Dedifferentiated amniotic fluid mesenchymal stem cell (primary cell): ENCODE measurements at regions not wholly inside any gene's neighbourhood (a gene's known extent, or its start where the extent isn't known, plus 50 kb on each side); places are given as distances from the start of the nearest gene placed in this dataset.
A peak's percentile ranks its signal among the peaks of the same experiment; 100 is the strongest.
"Not testable (repeated sequence)": the region's sequence is repeated elsewhere in the genome, so short reads cannot be mapped to it uniquely, and the experiment has no call there.

ENCODE experiments used
- DNase-seq: peaks from one replicate; pipeline ENCODE4 v3.0.0-alpha.2; 2016; ENCODE audit errors: extremely low spot score

GRCh38 chr6:140844167-140844566 lies 1288.6 kb upstream of the GJE1 start:
- DNase-seq = no peak

- no peak for DNase-seq
Measured at GRCh38 chr6:140833408-140833807, 1299.3 kb upstream of the GJE1 start.

- DNase-seq = peak; percentile 22
Measured at GRCh38 chr6:140830666-140831065, 1302.1 kb upstream of the GJE1 start.

- DNase-seq = no peak
Measured at GRCh38 chr6:140828856-140829255, 1303.9 kb upstream of the GJE1 start.

GRCh38 chr6:140827593-140827992 lies 1305.1 kb upstream of the GJE1 start:
- no peak for DNase-seq

- no peak for DNase-seq
Measured at GRCh38 chr6:140825731-140826130, 1307.0 kb upstream of the GJE1 start.

- DNase-seq = no peak
Measured at GRCh38 chr6:140824595-140824994, 1308.1 kb upstream of the GJE1 start.

GRCh38 chr6:140821196-140821595 lies 1311.5 kb upstream of the GJE1 start:
- DNase-seq = no peak

GRCh38 chr6:140817176-140817575 lies 1315.5 kb upstream of the GJE1 start:
- DNase-seq = no peak

- no peak for DNase-seq
Measured at GRCh38 chr6:140816681-140817080, 1316.0 kb upstream of the GJE1 start.

GRCh38 chr6:140812636-140813035 lies 1320.1 kb upstream of the GJE1 start:
- no peak for DNase-seq

- DNase-seq = no peak
Measured at GRCh38 chr6:140811642-140812041, 1321.1 kb upstream of the GJE1 start.

GRCh38 chr6:140809694-140810101 lies 1323.0 kb upstream of the GJE1 start:
- no peak for DNase-seq

GRCh38 chr6:140806431-140806830 lies 1326.3 kb upstream of the GJE1 start:
- no peak for DNase-seq

- no peak for DNase-seq
Measured at GRCh38 chr6:140794544-140794943, 1338.2 kb upstream of the GJE1 start.

GRCh38 chr6:140790109-140790508 lies 1342.6 kb upstream of the GJE1 start:
- no peak for DNase-seq

- no peak for DNase-seq
Measured at GRCh38 chr6:140789466-140789865, 1343.3 kb upstream of the GJE1 start.

GRCh38 chr6:140785926-140786325 lies 1346.8 kb upstream of the GJE1 start:
- DNase-seq = no peak

- no peak for DNase-seq
Measured at GRCh38 chr6:140784573-140784972, 1348.2 kb upstream of the GJE1 start.

- DNase-seq = not testable (repeated sequence)
Measured at GRCh38 chr6:140783504-140783903, 1349.2 kb upstream of the GJE1 start.

- DNase-seq = no peak
Measured at GRCh38 chr6:140782941-140783340, 1349.8 kb upstream of the GJE1 start.

GRCh38 chr6:140779991-140780596 lies 1352.6 kb upstream of the GJE1 start:
- DNase-seq = no peak

- no peak for DNase-seq
Measured at GRCh38 chr6:140779341-140779740, 1353.4 kb upstream of the GJE1 start.

- DNase-seq = no peak
Measured at GRCh38 chr6:140777780-140778179, 1354.9 kb upstream of the GJE1 start.
